ENCODE measurements at regions not wholly inside any gene's neighbourhood (a gene's known extent, or its start where the extent isn't known, plus 50 kb on each side); places are given as distances from the start of the nearest gene placed in this dataset.

- no peak for TF ChIP-seq CTCF (IDR thresholded peaks at IDR 0.05; ENCODE audit: low read depth, low read length, missing input control)
- no peak for TF ChIP-seq FOXA1 (IDR thresholded peaks at IDR 0.05)
- TF ChIP-seq TAF1 (conservative IDR thresholded peaks at IDR 0.05), result no peak
- TF ChIP-seq RAD21 (IDR thresholded peaks at IDR 0.05), result no peak
- TF ChIP-seq SP1 (IDR thresholded peaks at IDR 0.05), result no peak
- no peak for TF ChIP-seq MAX (IDR thresholded peaks at IDR 0.05)
- TF ChIP-seq GABPA (IDR thresholded peaks at IDR 0.05 in 1 of 2, conservative IDR thresholded peaks at IDR 0.05 in 1 of 2), result no peak
These were observed 55.4 kb upstream of the NLK start for GRCh38 chr17:27986805-27987684.
